Iris pigment epithelial cell (primary cell): ENCODE measurements at regions not wholly inside any gene's neighbourhood (a gene's known extent, or its start where the extent isn't known, plus 50 kb on each side); places are given as distances from the start of the nearest gene placed in this dataset.
A peak's percentile ranks its signal among the peaks of the same experiment; 100 is the strongest.
"Not testable (repeated sequence)": the region's sequence is repeated elsewhere in the genome, so short reads cannot be mapped to it uniquely, and the experiment has no call there.

Source experiments
- DNase-seq: peaks from one replicate; pipeline ENCODE4 v3.0.0-alpha.2; 2011; ENCODE audit warnings: low read depth

- DNase-seq: no peak
Measured at GRCh38 chr14:53398616-53399015, 245.5 kb upstream of the DDHD1 start.

DNA sequence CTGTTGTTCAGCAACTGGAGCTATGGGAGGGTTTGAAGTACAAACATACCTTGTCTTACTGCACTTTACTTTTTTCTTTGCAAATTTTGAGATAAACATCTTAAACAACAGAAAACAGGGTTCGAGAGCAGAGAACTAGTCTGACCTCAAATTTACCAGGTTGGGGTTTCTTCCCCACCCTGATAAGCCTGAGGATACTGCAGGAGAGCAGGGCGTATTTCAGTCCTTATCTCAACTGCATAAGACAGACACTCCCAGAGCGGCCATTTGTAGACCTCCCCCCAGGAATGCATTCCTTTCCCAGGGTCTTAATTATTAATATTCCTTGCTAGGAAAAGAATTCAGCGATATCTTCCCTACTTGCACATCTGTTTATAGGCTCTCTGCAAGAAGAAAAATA lies 242.1 kb upstream of the DDHD1 start:
- DNase-seq: not testable (repeated sequence)

DNA sequence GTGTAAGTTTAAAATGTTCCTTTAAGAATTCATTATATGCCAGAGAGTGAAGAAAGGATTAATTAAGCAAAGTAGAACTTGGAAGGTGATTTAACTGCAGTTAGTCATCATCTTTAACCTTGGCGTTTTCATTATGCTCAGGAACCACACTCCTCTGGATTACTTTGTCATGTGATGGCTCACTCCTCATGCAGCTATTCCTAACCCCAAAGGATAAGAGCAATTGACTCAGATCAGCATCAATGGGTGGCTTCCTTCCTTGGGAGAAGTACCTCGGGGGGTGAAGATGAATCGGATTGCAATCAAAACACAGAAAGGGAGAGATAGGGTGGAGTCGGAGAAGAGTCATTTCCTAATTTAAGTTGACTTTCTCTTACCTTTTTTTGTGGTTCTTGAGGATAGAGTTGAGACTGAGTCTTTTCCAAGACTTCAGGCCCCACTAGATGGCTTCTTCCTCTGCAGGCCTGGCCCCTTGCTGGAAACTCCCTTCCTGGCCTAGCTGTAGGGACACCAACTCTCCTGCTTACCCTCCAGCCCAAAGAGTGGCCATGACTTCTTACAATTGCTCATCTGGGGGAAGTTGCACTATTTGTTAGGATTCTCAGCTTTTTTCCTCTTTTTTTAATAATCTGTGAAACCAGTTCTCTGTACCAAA lies 238.6 kb upstream of the DDHD1 start:
- peak; percentile 70 for DNase-seq

GRCh38 chr14:53391156-53391555 lies 238.0 kb upstream of the DDHD1 start:
- DNase-seq: peak; percentile 35

- DNase-seq: no peak
Measured at GRCh38 chr14:53390008-53390407, 236.9 kb upstream of the DDHD1 start.

- DNase-seq: peak; percentile 77
Measured at GRCh38 chr14:53389202-53389601, 236.1 kb upstream of the DDHD1 start.

DNA sequence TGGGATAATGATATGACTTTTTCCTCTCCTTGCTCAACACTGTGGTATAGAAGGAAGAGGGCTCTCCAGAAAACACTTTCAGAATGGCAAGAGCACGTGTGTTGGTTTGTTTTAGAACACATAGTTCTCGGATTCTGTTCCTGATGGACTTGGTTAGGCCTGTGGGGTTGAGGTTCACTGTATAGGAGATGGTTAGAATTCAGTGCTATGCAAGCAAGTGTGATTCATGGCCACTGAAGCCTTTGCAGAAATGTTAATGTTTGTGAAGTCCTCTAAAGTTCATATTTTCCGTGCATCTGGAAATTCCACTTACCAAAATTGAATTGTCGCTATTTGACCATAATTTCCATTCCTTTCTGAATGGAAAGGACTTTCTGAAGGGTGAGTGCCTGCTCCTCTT lies 233.2 kb upstream of the DDHD1 start:
- no peak for DNase-seq

- DNase-seq: no peak
Measured at GRCh38 chr14:53384536-53384935, 231.4 kb upstream of the DDHD1 start.

DNA sequence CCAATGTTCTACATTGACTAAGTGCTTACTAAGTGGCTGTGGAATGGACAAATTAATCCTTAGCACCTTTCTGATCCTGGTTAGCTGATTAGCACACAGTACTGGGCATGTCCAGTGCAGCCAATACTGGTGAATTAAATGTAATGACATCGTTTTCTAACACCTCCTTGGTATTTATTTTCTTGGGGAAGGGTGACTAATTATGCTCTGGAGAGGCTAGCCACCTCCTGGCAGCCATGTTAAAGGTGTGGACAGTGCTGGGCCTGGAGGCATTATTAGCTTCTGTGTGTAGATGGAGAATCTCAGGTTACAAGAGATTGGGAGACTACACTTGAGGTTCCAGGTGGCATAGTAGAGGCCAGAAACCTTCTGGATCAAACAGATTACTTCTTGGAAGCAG lies 230.9 kb upstream of the DDHD1 start:
- no peak for DNase-seq

DNA sequence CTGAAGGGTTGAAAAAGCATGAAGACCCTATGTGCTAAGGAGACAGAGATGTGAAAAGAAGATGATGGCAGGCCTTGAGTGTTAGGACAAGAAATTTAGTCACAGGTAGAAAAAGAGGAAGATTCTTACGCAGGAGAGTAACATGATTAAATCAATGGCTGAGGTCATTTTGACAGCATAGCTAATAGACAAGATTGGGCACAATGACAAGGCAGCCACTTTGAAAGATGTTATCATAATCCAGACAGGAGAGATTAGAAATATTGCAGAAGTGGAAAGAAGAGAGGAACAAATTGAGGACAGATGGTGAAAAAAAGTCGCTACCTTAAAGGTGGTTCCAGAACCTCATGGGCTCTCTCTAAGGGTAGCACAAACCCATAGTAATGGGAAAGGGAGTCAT lies 228.8 kb upstream of the DDHD1 start:
- DNase-seq: no peak

DNA sequence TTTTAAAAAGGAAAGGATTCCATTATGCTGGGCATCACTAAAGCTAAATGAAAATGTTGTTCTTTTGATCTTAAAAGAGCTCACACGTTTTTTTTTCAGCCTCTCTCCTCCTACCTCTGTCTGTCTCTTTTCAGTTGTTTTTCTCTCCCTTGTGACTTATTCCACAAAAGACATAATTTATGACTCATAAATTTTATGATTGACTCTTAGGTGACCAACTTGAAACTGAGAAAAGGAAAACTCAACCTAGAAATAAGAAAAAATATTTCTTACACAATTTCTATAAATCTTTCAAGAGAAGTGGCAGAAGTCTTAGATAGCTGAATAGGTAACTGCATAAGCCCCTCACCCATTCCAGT lies 227.7 kb upstream of the DDHD1 start:
- no peak for DNase-seq

DNA sequence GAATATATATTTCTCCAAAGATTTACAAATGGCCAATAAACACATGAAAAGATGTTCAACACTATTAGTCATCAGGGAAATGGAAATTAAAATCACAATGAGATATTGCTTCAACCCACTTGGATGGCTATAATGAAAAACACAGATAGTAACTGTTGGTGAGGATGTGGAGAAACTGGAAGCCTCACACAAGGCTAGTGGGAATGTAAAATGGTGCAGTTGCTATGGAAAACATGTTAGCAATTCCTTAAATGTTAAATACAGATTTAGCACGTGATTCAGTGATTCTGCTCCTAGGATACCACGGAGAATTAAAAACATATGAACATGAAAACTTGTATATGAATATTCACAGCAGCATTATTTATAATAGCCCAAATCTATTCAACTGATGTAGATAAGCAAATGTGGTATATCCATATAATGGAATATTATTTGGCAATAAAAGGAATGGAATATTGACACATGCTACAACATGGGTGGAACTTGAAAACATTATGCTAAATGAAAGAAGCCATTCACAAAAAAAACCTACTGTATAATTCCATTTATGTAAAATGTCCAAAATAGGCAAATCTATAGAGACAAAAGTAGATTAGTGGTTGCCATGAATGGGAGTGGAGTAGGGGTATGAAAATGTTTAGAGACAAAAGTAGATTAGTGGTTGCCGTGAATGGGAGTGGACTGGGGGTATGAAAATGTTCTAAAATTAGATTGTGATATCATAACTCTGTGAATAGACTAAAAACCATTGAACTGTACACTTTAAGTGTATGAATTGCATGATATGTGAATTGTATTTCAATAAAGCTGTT lies 227.1 kb upstream of the DDHD1 start:
- DNase-seq: no peak

- DNase-seq: no peak
Measured at GRCh38 chr14:53378142-53378541, 225.0 kb upstream of the DDHD1 start.

DNA sequence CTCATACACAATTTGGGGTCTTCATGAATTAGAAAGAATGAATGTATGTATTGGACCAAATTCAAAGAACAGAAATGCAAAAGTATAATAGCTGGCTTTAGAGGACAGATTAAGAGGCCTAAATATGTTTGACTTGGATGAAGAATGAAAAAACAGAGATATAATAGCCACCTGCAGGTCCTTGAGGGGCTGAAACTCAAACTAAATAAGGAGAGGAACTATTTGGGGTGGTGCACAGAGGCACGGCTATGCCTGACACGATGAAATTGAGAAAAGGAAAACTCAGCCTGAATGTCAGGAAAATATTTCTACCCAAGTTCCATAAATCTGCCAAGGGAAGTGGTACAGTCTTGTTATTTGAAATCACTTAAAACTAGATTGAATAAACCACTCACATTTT lies 222.9 kb upstream of the DDHD1 start:
- no peak for DNase-seq

- no peak for DNase-seq
Measured at GRCh38 chr14:53375599-53375998, 222.5 kb upstream of the DDHD1 start.

DNA sequence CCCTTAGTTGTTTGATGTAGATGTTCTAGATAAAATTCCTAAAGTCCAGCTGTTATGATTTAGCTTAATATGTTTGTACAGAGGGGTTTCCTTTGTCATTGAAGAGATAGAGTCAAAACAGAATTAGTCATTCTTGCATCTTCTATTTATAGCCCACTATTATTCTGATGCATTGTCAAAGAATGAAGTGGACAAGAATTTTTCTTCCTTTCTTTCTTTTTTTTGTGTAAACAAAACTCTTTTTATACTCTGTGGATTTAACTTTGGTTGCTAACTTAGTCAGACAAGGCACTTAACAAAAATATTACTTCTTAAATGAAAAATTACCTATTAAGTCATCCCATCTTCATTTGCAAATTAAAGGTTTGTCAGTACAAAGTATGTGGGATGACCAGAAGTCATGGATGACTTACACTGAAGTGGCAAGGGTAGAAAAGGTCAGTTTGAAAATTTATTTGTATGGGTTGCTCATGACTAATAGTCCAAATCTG lies 215.6 kb upstream of the DDHD1 start:
- peak; percentile 74 for DNase-seq

DNA sequence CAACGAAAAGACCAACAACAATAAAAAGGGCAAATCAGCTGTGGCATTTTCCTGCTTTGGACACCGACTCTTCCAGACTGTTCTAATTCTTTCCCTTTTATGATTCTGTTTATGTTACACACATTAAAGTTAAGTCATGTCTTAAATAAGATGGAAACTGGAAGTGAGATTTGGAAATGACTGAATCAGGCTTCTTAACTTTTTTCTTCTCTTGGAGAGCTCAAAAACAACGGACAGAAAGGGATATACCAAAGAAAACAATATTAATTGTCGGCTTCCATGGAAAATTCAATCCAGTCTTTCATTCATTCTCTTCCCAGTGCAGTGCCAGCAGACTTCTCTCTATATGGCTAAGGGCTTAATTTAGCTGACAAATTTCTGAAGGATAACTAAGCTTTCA lies 214.9 kb upstream of the DDHD1 start:
- no peak for DNase-seq

DNA sequence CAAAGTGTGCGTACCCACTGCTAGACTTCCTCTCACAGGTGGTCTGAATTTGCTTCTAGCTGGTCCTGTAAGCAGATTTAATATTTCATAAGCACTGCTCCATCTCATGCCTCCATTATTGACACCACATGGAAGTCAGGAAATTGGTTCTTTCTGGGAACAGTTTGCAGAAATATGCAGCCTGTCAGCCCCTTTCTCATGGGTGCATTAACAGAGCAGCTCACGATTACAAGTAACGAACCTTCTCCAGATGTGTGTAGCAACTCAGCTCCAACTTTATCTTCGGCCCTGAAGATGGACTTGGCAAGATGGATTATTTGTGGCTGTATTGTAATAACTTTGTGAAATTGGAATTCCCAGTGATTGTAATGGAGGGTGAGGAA lies 214.5 kb upstream of the DDHD1 start:
- peak; percentile 49 for DNase-seq

DNA sequence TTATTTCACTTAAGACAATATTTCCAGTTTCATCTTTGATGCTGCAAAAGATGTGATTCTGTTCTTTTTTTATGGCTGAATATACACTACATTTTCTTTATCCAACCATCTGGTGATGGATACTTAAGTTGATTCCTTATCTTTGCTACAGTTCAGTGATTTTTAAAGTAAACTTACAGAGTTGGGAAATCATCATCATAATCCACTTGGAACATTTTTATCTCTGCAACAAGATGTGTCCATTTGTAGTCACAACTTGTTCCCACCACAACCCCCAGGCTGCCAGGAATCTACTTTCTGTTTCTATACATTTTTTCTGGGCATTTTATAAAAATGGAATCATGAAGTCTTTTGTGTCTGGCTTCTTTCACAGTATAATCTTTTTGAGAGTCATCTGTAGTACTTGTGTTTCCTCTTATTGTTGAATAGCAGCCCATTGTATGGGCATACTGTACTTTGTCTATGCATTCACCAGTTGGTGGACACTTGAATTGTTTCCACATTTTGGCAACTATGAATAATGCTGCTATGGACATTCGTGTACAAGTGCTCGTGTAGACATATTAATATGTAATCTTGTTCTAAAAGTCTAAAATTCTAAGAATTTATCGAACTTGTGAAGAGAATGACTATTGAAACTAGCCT lies 212.5 kb upstream of the DDHD1 start:
- peak; percentile 83 for DNase-seq

DNA sequence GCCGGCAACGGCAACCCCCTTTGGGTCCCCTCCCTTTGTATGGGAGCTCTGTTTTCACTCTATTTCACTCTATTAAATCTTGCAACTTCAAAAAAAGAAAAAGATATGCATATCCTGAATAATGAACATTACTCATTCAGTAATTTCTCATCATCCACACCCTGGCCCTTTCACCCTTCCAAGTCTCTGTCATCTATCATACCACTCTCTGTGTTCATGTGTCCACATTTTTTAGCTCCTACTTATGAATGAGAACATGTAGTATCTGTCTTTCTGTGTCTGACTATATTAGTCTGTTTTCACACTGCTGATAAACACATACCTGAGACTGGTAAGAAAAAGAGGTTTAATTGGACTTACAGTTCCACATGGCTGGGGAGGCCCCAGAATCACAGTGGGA lies 209.8 kb upstream of the DDHD1 start:
- DNase-seq: peak; percentile 37

DNA sequence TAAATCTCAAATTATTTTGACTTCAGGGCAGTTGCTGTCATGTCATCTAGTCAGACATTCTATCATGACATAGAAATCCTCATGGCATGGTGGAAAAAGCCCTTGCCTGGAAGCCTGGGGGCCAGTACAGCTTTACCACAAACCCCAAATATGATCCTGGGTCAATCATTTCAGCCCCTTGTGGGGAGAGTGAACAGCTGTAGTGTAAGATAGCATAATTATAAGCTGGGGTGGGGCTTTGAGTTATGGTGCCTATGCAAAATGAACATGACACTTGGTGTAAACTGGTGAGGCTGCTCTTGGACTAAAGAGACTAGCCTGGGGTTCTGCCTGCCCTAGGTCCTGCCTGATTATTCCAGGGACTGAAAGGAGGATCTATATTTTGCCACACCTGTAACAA lies 207.7 kb upstream of the DDHD1 start:
- DNase-seq: no peak

DNA sequence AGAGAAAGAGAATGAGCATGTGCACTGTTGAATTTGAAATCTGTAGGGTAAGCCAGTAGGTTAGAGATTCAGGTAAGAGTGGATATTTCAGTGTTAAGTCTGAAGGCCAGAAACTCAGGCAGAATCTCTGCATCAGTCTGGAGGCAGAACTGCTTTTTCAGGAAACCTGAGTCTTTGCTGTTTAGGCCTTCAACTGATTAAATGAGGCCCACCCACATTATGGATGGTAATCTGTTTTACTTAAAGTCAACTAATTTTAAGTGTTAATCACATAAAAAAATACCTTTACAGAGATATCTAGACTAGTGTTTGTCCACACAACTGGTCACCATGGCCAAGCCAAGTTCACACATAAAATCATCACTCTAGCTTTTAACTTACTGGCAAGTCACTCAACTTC lies 205.0 kb upstream of the DDHD1 start:
- DNase-seq: no peak
